ENCODE measurements at regions not wholly inside any gene's neighbourhood (a gene's known extent, or its start where the extent isn't known, plus 50 kb on each side); places are given as distances from the start of the nearest gene placed in this dataset.
"Not testable (repeated sequence)": the region's sequence is repeated elsewhere in the genome, so short reads cannot be mapped to it uniquely, and the experiment has no call there.

DNA sequence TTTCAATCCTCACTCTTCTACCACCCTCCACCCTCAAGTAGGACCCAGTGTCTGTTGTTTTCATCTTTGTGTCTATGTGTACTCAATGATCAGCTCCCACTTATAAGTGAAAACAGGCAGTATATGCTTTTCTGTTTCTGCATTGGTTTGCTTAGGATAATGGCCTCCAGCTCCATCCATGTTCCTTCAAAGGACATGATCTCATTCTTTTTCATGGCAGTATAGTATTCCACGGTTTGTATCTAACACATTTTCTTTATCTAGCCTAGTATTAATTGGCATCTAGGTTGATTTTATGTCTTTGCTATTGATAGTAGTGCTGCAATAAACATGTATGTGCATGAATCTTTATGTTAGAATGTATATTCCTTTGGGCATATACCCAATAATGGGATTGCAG is 259.8 kb upstream of the KIF2A start:
- no peak for FAIRE-seq

GRCh38 chr5:62051747-62052146 is 254.3 kb upstream of the KIF2A start:
- no peak for FAIRE-seq

- FAIRE-seq: no peak
These were observed 246.0 kb upstream of the KIF2A start for GRCh38 chr5:62059960-62060359.

- FAIRE-seq: no peak
These were observed 241.0 kb upstream of the KIF2A start for GRCh38 chr5:62065050-62065449.

DNA sequence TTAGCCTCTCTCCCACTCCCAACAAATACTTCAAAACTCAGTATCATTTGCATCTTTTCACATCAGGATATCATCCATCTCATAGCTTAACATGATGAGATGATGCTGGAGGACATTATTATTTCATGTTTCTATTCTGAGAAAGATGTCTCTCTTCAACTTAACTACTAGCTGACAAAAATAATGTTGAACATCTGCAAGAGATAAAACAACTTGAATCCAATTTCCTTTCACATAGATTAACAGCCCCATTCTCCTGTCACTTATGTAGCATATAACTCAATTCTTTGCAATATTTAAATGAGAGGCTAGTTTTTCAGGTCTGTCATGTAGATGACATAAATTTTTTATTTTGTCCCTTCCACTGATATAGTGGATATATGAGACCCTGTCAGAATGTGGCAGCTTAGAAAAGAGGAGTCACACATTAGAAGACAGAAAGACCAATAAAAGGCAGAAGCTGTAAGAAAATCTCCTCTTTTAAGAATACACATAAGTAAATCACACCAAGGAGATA is 239.2 kb upstream of the KIF2A start:
- FAIRE-seq: no peak

- FAIRE-seq: no peak
These were observed 237.5 kb upstream of the KIF2A start for GRCh38 chr5:62068554-62068953.

GRCh38 chr5:62077387-62077786 is 228.6 kb upstream of the KIF2A start:
- no peak for FAIRE-seq

- FAIRE-seq: no peak
These were observed 228.0 kb upstream of the KIF2A start for GRCh38 chr5:62077823-62078550.

DNA sequence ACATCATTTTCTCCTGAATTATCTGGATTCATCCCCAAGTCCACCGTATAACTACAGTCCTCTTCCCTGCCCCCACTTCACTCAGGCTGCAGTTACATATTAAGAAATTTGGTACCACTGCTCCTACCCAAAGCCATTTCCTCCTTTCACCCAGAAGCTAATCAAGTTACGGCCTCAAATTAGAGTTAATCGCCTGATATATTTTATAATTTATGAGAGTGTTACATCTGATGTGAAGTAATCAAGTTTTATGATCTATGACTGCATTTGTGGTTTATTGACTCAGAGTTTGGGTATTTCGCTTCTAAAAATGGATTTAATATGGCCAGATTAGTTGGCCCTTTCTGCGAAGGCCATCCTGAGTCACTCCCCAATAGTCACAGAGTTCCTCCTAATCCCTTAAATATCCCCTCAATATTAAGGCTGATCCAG is 223.6 kb upstream of the KIF2A start:
- FAIRE-seq: no peak

- FAIRE-seq: no peak
These were observed 222.8 kb upstream of the KIF2A start for GRCh38 chr5:62083247-62083646.

DNA sequence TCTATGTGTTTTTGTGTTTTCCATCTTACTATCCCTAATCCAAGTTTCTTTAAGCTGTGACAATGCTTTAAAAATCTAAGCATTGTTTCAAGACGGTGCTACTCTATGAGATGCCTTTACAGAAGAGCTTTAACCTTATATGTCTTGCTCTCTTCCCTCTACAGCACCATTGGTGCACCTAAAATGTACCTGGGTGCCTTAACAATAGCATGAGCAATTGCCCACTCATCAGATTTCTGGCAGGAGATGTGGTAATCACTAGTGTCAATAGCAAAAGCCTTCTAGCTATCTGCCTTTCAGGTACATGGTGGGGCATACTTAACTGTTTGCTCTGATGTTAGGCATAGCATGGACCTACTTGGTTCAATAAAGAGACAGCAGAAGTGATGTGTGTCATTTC is 222.3 kb upstream of the KIF2A start:
- no peak for FAIRE-seq

GRCh38 chr5:62084391-62084790 is 221.6 kb upstream of the KIF2A start:
- no peak for FAIRE-seq

GRCh38 chr5:62090953-62091352 is 215.1 kb upstream of the KIF2A start:
- no peak for FAIRE-seq

GRCh38 chr5:62093411-62093810 is 212.6 kb upstream of the KIF2A start:
- FAIRE-seq: no peak

- FAIRE-seq: no peak
These were observed 212.0 kb upstream of the KIF2A start for GRCh38 chr5:62093976-62094375.

DNA sequence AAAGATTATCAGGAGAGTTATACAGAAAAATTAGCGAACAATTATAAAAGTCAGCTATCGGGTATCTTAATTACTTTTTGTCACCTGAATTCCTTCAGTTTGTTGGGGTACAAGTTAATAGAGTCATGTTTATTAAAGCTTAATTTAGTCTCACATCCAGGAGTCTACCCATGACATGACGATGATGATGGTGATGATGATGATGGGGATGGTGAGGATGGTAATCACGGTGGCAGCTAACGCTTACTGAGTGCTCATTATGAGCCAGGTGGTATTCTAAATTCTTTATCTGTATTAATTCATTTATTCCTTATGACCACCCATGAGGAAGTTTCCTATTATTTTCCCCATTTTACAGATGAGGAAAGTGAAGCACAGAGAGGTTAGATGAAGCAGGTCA is 208.6 kb upstream of the KIF2A start:
- FAIRE-seq: no peak

GRCh38 chr5:62100201-62100600 is 205.8 kb upstream of the KIF2A start:
- no peak for FAIRE-seq

GRCh38 chr5:62103863-62104262 is 202.1 kb upstream of the KIF2A start:
- FAIRE-seq: not testable (repeated sequence)

DNA sequence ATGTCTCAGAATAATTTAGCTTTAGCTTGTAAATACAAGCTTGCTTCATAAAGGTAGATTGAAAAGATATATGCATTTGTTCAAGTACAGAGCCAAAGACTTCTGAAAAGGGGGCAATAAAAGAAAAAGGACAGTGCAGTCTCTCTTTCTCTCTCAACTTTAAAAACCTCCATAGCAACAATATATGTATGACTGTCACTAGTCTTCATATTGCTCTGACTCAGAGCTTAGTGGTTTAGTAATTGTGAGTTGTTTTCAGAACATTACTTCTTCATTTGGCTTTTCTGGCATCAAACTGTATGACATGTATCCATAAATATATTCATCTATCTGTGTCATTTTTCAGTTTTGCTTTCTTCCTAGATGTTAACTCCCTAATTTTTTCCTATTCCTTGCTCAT is 194.6 kb upstream of the KIF2A start:
- FAIRE-seq: no peak

- no peak for FAIRE-seq
These were observed 193.2 kb upstream of the KIF2A start for GRCh38 chr5:62112689-62113228.

DNA sequence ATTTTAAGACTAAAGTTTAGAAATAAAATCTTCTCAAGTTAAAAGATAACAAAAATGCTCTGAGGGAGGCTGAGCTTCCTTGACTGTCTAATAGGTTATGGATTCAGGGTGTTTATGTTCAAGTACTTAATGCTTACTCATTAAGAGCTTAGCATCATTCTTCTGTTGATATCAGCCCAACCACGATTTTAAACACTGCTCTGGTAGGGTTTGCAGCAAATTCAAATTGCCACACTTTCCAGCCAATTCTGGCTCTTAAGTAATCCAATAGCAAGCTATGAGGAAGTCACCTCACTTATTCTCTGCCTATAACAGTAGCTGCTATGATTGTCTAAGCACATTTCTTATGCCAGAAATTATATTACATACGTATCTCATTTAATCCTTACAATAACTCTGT is 191.0 kb upstream of the KIF2A start:
- FAIRE-seq: no peak

- FAIRE-seq: no peak
These were observed 181.7 kb upstream of the KIF2A start for GRCh38 chr5:62124266-62124665.

DNA sequence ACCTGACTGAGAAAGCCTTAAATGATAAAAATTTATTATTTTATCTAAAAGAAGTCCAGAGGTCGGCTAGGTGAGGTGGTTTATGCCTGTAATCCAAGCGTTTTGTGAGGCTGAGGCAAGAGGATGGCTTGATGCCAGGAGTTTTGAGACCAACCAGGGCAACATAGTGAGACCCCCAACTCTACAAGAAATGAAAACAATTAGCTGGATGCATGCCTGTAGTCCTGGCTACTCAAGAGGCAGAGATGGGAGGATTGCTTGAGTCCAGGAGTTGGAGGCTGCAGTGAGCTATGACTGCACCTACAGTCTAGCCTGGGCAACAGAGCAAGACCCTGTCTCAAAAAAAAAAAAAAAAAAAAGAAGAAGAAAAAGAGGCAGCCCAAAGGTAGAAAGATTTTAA is 179.9 kb upstream of the KIF2A start:
- no peak for FAIRE-seq

GRCh38 chr5:62127098-62127736 is 178.8 kb upstream of the KIF2A start:
- no peak for FAIRE-seq
